ENCODE measurements at regions not wholly inside any gene's neighbourhood (a gene's known extent, or its start where the extent isn't known, plus 50 kb on each side); places are given as distances from the start of the nearest gene placed in this dataset.

DNA sequence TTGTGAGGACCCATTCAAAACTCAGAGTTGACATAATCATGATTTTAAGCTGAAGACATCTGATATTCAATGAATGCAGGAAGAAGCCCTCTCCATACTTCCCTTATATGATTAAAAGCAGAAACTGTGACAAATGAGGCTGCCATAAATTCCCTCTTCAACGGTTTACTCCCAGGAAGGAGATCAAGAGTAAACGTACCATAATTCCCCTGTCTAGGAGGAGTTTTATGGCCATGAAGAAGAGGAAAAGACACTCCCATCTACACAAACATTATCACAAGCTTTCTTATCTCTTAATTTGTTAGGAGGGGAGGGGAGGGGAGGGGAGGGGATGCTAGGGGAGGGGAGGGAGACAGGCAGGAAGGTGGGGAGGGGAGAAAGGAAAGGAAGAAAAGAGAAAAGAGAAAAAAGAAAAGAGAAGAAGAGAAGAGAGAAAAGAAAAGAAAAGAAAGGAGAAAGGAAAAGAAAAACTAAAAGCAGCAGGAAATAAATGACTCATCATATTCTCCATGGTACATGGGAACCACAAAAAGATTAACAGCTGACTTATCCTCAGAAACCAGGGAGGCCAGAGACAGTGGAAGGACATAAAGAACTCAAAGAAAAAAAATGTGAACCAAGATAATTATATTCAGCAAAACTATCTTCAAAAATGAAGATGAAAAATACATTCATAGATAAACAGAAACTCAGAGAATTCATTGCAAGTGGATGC lies 121.6 kb downstream of the ALOX5 start (continued):
- TF ChIP-seq, protein P1, sequence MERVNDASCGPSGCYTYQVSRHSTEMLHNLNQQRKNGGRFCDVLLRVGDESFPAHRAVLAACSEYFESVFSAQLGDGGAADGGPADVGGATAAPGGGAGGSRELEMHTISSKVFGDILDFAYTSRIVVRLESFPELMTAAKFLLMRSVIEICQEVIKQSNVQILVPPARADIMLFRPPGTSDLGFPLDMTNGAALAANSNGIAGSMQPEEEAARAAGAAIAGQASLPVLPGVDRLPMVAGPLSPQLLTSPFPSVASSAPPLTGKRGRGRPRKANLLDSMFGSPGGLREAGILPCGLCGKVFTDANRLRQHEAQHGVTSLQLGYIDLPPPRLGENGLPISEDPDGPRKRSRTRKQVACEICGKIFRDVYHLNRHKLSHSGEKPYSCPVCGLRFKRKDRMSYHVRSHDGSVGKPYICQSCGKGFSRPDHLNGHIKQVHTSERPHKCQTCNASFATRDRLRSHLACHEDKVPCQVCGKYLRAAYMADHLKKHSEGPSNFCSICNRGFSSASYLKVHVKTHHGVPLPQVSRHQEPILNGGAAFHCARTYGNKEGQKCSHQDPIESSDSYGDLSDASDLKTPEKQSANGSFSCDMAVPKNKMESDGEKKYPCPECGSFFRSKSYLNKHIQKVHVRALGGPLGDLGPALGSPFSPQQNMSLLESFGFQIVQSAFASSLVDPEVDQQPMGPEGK (CRISPR knock-in tag; IDR thresholded peaks at IDR 0.05; ENCODE audit: borderline replicate concordance), result no peak
- TF ChIP-seq, protein P2, sequence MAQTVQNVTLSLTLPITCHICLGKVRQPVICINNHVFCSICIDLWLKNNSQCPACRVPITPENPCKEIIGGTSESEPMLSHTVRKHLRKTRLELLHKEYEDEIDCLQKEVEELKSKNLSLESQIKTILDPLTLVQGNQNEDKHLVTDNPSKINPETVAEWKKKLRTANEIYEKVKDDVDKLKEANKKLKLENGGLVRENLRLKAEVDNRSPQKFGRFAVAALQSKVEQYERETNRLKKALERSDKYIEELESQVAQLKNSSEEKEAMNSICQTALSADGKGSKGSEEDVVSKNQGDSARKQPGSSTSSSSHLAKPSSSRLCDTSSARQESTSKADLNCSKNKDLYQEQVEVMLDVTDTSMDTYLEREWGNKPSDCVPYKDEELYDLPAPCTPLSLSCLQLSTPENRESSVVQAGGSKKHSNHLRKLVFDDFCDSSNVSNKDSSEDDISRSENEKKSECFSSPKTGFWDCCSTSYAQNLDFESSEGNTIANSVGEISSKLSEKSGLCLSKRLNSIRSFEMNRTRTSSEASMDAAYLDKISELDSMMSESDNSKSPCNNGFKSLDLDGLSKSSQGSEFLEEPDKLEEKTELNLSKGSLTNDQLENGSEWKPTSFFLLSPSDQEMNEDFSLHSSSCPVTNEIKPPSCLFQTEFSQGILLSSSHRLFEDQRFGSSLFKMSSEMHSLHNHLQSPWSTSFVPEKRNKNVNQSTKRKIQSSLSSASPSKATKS (CRISPR knock-in tag; IDR thresholded peaks at IDR 0.05), result no peak
- TF ChIP-seq, protein P3, sequence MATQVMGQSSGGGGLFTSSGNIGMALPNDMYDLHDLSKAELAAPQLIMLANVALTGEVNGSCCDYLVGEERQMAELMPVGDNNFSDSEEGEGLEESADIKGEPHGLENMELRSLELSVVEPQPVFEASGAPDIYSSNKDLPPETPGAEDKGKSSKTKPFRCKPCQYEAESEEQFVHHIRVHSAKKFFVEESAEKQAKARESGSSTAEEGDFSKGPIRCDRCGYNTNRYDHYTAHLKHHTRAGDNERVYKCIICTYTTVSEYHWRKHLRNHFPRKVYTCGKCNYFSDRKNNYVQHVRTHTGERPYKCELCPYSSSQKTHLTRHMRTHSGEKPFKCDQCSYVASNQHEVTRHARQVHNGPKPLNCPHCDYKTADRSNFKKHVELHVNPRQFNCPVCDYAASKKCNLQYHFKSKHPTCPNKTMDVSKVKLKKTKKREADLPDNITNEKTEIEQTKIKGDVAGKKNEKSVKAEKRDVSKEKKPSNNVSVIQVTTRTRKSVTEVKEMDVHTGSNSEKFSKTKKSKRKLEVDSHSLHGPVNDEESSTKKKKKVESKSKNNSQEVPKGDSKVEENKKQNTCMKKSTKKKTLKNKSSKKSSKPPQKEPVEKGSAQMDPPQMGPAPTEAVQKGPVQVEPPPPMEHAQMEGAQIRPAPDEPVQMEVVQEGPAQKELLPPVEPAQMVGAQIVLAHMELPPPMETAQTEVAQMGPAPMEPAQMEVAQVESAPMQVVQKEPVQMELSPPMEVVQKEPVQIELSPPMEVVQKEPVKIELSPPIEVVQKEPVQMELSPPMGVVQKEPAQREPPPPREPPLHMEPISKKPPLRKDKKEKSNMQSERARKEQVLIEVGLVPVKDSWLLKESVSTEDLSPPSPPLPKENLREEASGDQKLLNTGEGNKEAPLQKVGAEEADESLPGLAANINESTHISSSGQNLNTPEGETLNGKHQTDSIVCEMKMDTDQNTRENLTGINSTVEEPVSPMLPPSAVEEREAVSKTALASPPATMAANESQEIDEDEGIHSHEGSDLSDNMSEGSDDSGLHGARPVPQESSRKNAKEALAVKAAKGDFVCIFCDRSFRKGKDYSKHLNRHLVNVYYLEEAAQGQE (IDR thresholded peaks at IDR 0.05; ENCODE audit: borderline replicate concordance), result no peak
- TF ChIP-seq, protein P3 (CRISPR knock-in tag; IDR thresholded peaks at IDR 0.05; ENCODE audit: low read depth), result no peak
- no peak for TF ChIP-seq TEAD2 (tag; IDR thresholded peaks at IDR 0.05)
- 0 out of 2 replicates have a peak, but pooled peaks have one; percentile 55 for TF ChIP-seq MTA3 (IDR thresholded peaks at IDR 0.05; ENCODE audit: borderline replicate concordance)
- no peak for TF ChIP-seq XRCC4 (IDR thresholded peaks at IDR 0.05; ENCODE audit: extremely low read depth, insufficient read depth, insufficient read length)
- peak; percentile 78 for TF ChIP-seq EP300 (IDR thresholded peaks at IDR 0.05; ENCODE audit: low read length)
- TF ChIP-seq, protein P4, sequence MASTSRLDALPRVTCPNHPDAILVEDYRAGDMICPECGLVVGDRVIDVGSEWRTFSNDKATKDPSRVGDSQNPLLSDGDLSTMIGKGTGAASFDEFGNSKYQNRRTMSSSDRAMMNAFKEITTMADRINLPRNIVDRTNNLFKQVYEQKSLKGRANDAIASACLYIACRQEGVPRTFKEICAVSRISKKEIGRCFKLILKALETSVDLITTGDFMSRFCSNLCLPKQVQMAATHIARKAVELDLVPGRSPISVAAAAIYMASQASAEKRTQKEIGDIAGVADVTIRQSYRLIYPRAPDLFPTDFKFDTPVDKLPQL (IDR thresholded peaks at IDR 0.05; ENCODE audit: extremely low read depth, insufficient read length), result no peak
- peak; percentile 55 for TF ChIP-seq TAF9B (IDR thresholded peaks at IDR 0.05; ENCODE audit: partially characterized antibody)
- peak; percentile 36; the same call in 1 of the 2 replicates for TF ChIP-seq TEAD4 (IDR thresholded peaks at IDR 0.05; ENCODE audit: low read length)
- TF ChIP-seq TEAD4 (CRISPR knock-in tag; IDR thresholded peaks at IDR 0.05; ENCODE audit: borderline replicate concordance), result no peak
- no peak for TF ChIP-seq HNRNPUL1 (IDR thresholded peaks at IDR 0.05; ENCODE audit: low read length)
- no peak for TF ChIP-seq ZNF76 (CRISPR knock-in tag; IDR thresholded peaks at IDR 0.05; ENCODE audit: borderline replicate concordance)
- TF ChIP-seq ZNF311 (CRISPR knock-in tag; IDR thresholded peaks at IDR 0.05), result no peak
- no peak for TF ChIP-seq CREM (IDR thresholded peaks at IDR 0.05; ENCODE audit: low read depth)

Measured in K562 (cell line).